SJSA1 (cell line): ENCODE measurements at regions not wholly inside any gene's neighbourhood (a gene's known extent, or its start where the extent isn't known, plus 50 kb on each side); places are given as distances from the start of the nearest gene placed in this dataset.
A peak's percentile ranks its signal among the peaks of the same experiment; 100 is the strongest.

Experiments
- DNase-seq, 2 experiments: peaks; one replicate each; pipeline ENCODE4 v3.0.0-alpha.2; 2015 to 2020; ENCODE audit warnings: low spot score in 2 of 2, low read depth in 1 of 2
- H3K27ac ChIP-seq: fragments of 250-450 bp; sonication (Bioruptor Pico); 2 replicates; pipeline ENCODE4 v1.5.1; 2020; ENCODE audit warnings: mild to moderate bottlenecking, moderate library complexity
- H3K27me3 ChIP-seq: fragments of 250-450 bp; sonication (Bioruptor Pico); replicated peaks from 2 replicates; pipeline ENCODE4 v1.5.1; 2020; ENCODE audit warnings: mild to moderate bottlenecking, moderate library complexity
- H3K36me3 ChIP-seq: fragments of 250-450 bp; sonication (Bioruptor Pico); 2 replicates; pipeline ENCODE4 v1.5.1; 2020; ENCODE audit warnings: mild to moderate bottlenecking
- H3K4me1 ChIP-seq: fragments of 250-450 bp; sonication (Bioruptor Pico); replicated peaks from 2 replicates; pipeline ENCODE4 v1.6.1; 2021; ENCODE audit warnings: mild to moderate bottlenecking
- H3K4me3 ChIP-seq: fragments of 250-450 bp; sonication (Bioruptor Pico); 2 replicates; pipeline ENCODE4 v1.5.1; 2020; ENCODE audit warnings: mild to moderate bottlenecking
- H3K9me3 ChIP-seq: fragments of 250-450 bp; sonication (Bioruptor Pico); replicated peaks from 2 replicates; pipeline ENCODE4 v1.5.1; 2020; ENCODE audit warnings: mild to moderate bottlenecking

GRCh38 chr11:27287205-27287604 lies 75.8 kb downstream of the CCDC34 start:
- Histone ChIP-seq H3K36me3 (no peaks in the 10 kb centered on the region), H3K27me3 (no peaks in the 10 kb centered on the region), H3K27ac (no peak overlapping the region), H3K9me3 (no peaks in the 10 kb centered on the region), H3K4me1 (peaks cover 39% of the 10 kb centered on the region), H3K4me3 (no peak overlapping the region)
- DNase-seq: no peak

- no peak overlapping the region for H3K27ac ChIP-seq
- peaks cover 44% of the 10 kb centered on the region for H3K4me1 ChIP-seq
- H3K4me3 ChIP-seq: no peak overlapping the region
- no peaks in the 10 kb centered on the region for H3K36me3 ChIP-seq
- no peaks in the 10 kb centered on the region for H3K27me3 ChIP-seq
- DNase-seq: no peak
- H3K9me3 ChIP-seq: no peaks in the 10 kb centered on the region
Observed at GRCh38 chr11:27285761-27286160, 77.3 kb downstream of the CCDC34 start.

GRCh38 chr11:27282806-27283205 lies 80.2 kb downstream of the CCDC34 start:
- Histone ChIP-seq H3K9me3 (no peaks in the 10 kb centered on the region), H3K27me3 (no peaks in the 10 kb centered on the region), H3K27ac (peak overlapping the region; percentile 76), H3K4me3 (no peak overlapping the region), H3K4me1 (peaks cover 51% of the 10 kb centered on the region), H3K36me3 (no peaks in the 10 kb centered on the region)
- peak; percentile 70 to 76 for DNase-seq

- H3K4me3 ChIP-seq: no peak overlapping the region
- peak overlapping the region; percentile 76 for H3K27ac ChIP-seq
- H3K9me3 ChIP-seq: no peaks in the 10 kb centered on the region
- peak; percentile 89 to 96 for DNase-seq
- H3K27me3 ChIP-seq: no peaks in the 10 kb centered on the region
- H3K36me3 ChIP-seq: no peaks in the 10 kb centered on the region
- H3K4me1 ChIP-seq: peaks cover 51% of the 10 kb centered on the region
Observed at GRCh38 chr11:27281740-27282590, 81.0 kb downstream of the CCDC34 start.

GRCh38 chr11:27281276-27281675 lies 81.7 kb downstream of the CCDC34 start:
- Histone ChIP-seq H3K27me3 (no peaks in the 10 kb centered on the region), H3K36me3 (no peaks in the 10 kb centered on the region), H3K4me3 (no peak overlapping the region), H3K27ac (peak overlapping the region; percentile 76), H3K4me1 (peaks cover 51% of the 10 kb centered on the region), H3K9me3 (no peaks in the 10 kb centered on the region)
- DNase-seq: no peak

GRCh38 chr11:27280140-27280539 lies 82.9 kb downstream of the CCDC34 start:
- Histone ChIP-seq H3K27ac (peak overlapping the region; percentile 76), H3K36me3 (no peaks in the 10 kb centered on the region), H3K4me1 (peaks cover 52% of the 10 kb centered on the region), H3K27me3 (no peaks in the 10 kb centered on the region), H3K4me3 (no peak overlapping the region), H3K9me3 (no peaks in the 10 kb centered on the region)
- no peak for DNase-seq

GRCh38 chr11:27279460-27279859 lies 83.6 kb downstream of the CCDC34 start:
- no peak overlapping the region for H3K4me3 ChIP-seq
- peak; percentile 70 to 92 for DNase-seq
- peak overlapping the region; percentile 76 for H3K27ac ChIP-seq
- no peaks in the 10 kb centered on the region for H3K9me3 ChIP-seq
- no peaks in the 10 kb centered on the region for H3K27me3 ChIP-seq
- peaks cover 58% of the 10 kb centered on the region for H3K4me1 ChIP-seq
- no peaks in the 10 kb centered on the region for H3K36me3 ChIP-seq

DNA sequence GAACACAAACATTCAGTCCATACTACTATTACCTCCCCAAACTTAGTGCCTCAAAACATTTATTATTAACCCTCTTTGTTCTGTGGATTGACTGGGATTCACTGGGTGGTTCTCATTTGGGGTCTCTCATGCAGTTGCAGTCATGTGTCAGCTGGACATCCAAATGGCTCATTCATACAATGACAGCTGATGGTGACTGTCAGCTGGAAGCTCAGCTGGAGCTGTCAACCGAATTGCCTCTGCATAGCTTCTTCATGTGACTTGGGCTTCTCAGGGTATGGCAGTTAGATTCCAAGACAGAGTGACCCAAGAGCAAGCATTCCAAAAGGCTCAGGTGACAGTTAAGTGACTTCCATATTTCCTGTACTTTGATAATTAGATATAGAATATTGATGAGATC lies 85.2 kb downstream of the CCDC34 start:
- Histone ChIP-seq H3K9me3 (no peaks in the 10 kb centered on the region), H3K4me1 (peaks cover 48% of the 10 kb centered on the region), H3K36me3 (no peaks in the 10 kb centered on the region), H3K27me3 (no peaks in the 10 kb centered on the region), H3K4me3 (no peak overlapping the region), H3K27ac (no peak overlapping the region)
- DNase-seq: no peak

- Histone ChIP-seq H3K27me3 (no peaks in the 10 kb centered on the region), H3K36me3 (no peaks in the 10 kb centered on the region), H3K9me3 (no peaks in the 10 kb centered on the region), H3K4me1 (peaks cover 33% of the 10 kb centered on the region), H3K27ac (no peak overlapping the region), H3K4me3 (no peak overlapping the region)
- DNase-seq: no peak
Observed at GRCh38 chr11:27276141-27276540, 86.9 kb downstream of the CCDC34 start.

GRCh38 chr11:27274854-27275395 lies 88.1 kb downstream of the CCDC34 start:
- no peak overlapping the region for H3K4me3 ChIP-seq
- no peaks in the 10 kb centered on the region for H3K36me3 ChIP-seq
- H3K9me3 ChIP-seq: no peaks in the 10 kb centered on the region
- no peaks in the 10 kb centered on the region for H3K27me3 ChIP-seq
- DNase-seq: no peak
- peaks cover 20% of the 10 kb centered on the region for H3K4me1 ChIP-seq
- no peak overlapping the region for H3K27ac ChIP-seq

GRCh38 chr11:27266125-27266524 lies 96.9 kb downstream of the CCDC34 start:
- DNase-seq: no peak
- Histone ChIP-seq H3K36me3 (no peaks in the 10 kb centered on the region), H3K27ac (no peak overlapping the region), H3K27me3 (no peaks in the 10 kb centered on the region), H3K4me3 (no peak overlapping the region), H3K4me1 (peaks cover 13% of the 10 kb centered on the region), H3K9me3 (no peaks in the 10 kb centered on the region)

- no peak overlapping the region for H3K27ac ChIP-seq
- H3K4me1 ChIP-seq: peaks cover 16% of the 10 kb centered on the region
- no peak for DNase-seq
- no peaks in the 10 kb centered on the region for H3K9me3 ChIP-seq
- H3K4me3 ChIP-seq: no peak overlapping the region
- H3K36me3 ChIP-seq: no peaks in the 10 kb centered on the region
- no peaks in the 10 kb centered on the region for H3K27me3 ChIP-seq
Observed at GRCh38 chr11:27263986-27264385, 99.0 kb downstream of the CCDC34 start.

DNA sequence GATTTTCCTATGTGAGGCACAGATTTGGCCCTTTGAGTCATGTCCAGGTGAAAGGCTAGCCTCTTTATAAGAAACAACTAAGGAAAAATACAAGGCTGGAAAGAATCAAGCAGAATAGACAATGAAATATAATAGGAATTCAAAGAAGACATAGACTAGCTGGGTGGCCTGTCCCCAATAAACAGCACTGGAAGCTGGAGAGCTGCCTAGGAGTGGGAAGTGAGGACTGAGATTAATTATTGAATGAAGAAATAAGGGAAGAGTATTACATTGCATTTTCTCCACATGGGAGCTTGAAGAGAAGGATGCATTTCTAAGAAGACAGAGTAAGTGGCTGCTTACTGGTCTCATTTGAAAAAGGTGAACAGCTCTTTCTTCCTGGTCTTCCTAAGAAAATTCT lies 100.0 kb downstream of the CCDC34 start:
- Histone ChIP-seq H3K4me3 (no peak overlapping the region), H3K36me3 (no peaks in the 10 kb centered on the region), H3K9me3 (no peaks in the 10 kb centered on the region), H3K27me3 (no peaks in the 10 kb centered on the region), H3K4me1 (peaks cover 22% of the 10 kb centered on the region), H3K27ac (peak overlapping the region; percentile 24)
- DNase-seq: peak in 1 of 2 experiments; percentile 71

- H3K4me1 ChIP-seq: peaks cover 10% of the 10 kb centered on the region
- no peak overlapping the region for H3K27ac ChIP-seq
- H3K9me3 ChIP-seq: no peaks in the 10 kb centered on the region
- no peaks in the 10 kb centered on the region for H3K27me3 ChIP-seq
- DNase-seq: no peak
- H3K4me3 ChIP-seq: no peak overlapping the region
- no peaks in the 10 kb centered on the region for H3K36me3 ChIP-seq
Observed at GRCh38 chr11:27255447-27255828, 107.6 kb downstream of the CCDC34 start.
